Mucosa of descending colon (tissue), 3 donors: ENCODE measurements at regions not wholly inside any gene's neighbourhood (a gene's known extent, or its start where the extent isn't known, plus 50 kb on each side); places are given as distances from the start of the nearest gene placed in this dataset.

Experiments
- ATAC-seq: fragments of 200-7000 bp; cut with Tn5 transposase; one replicate; pipeline ENCODE4 v1.9.1; 2020; ENCODE audit warnings: mild to moderate bottlenecking, moderate library complexity
- DNase-seq, 3 donors: peaks; one replicate each; pipeline ENCODE4 v3.0.0-alpha.2; 2020
- H3K36me3 ChIP-seq: fragments of 200-600 bp; one replicate; pipeline ENCODE4 v1.8.0; 2021; ENCODE audit warnings: low read depth, mild to moderate bottlenecking
- H3K4me1 ChIP-seq: fragments of 200-600 bp; one replicate; pipeline ENCODE4 v1.8.0; 2021; ENCODE audit warnings: low read depth, mild to moderate bottlenecking
- H3K4me3 ChIP-seq: fragments of 200-600 bp; one replicate; pipeline ENCODE4 v1.8.0; 2021; ENCODE audit warnings: mild to moderate bottlenecking
- H3K9me3 ChIP-seq: fragments of 200-600 bp; one replicate; pipeline ENCODE4 v1.8.0; 2021; ENCODE audit warnings: mild to moderate bottlenecking
- intact Hi-C, 2 donors: fragments of 100-400 bp; cut with DNase I in 1 of 2; cut with micrococcal nuclease in 1 of 2; formaldehyde crosslinking; loops; one replicate each; pipeline versions ENCODE4 v1.11.0 to v1.11.1; 2022; cut with DNase I, micrococcal nuclease
- TF ChIP-seq, protein P1 (sequence below): fragments of 200-600 bp; IDR thresholded peaks from one replicate; pipeline ENCODE4 v1.8.0; 2022; ENCODE audit warnings: antibody characterized with exemption, mild to moderate bottlenecking
- donor health status: DM: no; HTN: no; CAD: no; lungs with moderate emphysema.
- donor health status: DM: no; HTN: no; CAD: no.
- donor health status: DM: no; HTN: yes; CAD: no.

DNA sequence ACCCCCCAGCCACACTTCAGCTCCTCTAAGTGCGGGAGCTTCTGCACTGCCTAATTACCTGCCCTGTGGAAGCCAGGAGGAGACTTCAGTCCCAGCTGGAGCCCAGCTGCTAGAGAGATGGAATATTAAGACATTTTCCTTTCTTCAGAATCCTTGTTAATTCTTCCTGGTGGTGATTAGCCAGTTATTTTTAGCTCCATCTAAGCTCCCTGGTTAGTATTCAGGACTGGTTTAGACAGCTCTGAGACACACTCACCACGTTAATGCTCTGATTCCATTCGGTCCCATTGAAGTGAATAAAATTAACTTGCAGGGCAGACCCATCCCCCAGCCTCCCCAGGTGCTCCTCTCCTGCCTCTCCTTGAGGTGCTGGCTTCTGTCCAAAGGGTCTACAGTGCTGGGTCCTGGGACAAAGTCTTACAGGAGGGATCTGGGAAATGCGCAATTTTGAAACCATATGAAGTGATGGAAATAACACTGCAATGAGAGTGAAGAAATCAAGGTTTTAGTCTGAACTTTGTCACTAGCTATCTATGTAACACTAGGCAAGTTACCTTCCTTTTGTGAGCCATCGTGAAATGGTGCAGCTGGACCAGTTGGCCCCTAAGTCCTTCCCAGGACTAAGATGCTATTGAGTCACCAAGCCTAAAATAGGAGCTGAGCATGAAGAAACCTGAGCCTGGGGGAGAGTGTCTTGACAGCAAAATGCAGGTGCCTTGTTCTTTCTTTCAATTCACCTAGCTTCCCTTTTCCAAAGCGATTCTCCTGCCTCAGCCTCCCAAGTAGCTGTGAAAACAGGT, 117.4 kb upstream of the ATP1A1 start:
- intact Hi-C loops = loop anchor here in 1 of 2 donors (5.0 kb wide), 1 partner anchor 82 kb away; no protein-coding TSS in a partner anchor
- DNase-seq (no peak), ATAC-seq (peak; percentile 2)
- H3K36me3 ChIP-seq = no peaks in the 10 kb centered on the region
- no peak overlapping the region for H3K4me3 ChIP-seq
- peaks cover 47% of the 10 kb centered on the region for H3K4me1 ChIP-seq
- no peaks in the 10 kb centered on the region for H3K9me3 ChIP-seq
- TF ChIP-seq, protein P1, sequence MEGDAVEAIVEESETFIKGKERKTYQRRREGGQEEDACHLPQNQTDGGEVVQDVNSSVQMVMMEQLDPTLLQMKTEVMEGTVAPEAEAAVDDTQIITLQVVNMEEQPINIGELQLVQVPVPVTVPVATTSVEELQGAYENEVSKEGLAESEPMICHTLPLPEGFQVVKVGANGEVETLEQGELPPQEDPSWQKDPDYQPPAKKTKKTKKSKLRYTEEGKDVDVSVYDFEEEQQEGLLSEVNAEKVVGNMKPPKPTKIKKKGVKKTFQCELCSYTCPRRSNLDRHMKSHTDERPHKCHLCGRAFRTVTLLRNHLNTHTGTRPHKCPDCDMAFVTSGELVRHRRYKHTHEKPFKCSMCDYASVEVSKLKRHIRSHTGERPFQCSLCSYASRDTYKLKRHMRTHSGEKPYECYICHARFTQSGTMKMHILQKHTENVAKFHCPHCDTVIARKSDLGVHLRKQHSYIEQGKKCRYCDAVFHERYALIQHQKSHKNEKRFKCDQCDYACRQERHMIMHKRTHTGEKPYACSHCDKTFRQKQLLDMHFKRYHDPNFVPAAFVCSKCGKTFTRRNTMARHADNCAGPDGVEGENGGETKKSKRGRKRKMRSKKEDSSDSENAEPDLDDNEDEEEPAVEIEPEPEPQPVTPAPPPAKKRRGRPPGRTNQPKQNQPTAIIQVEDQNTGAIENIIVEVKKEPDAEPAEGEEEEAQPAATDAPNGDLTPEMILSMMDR = no peak

DNA sequence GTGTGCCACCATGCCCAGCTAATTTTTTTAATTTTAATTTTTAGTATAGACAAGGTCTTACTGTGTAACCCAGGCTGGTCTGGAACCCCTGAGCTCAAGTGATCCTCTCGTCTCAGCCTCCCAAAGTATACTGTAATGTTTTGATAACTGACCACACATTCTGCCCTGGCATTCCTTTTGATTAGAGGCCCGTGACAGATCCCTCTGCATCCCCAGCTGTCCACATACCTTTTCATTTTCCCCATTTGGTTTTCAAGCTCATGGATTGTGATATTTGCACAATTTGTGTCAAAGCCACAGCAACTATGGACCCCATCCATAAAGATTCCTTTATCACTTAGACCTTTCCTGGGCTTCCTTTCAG, 116.8 kb upstream of the ATP1A1 start:
- no peaks in the 10 kb centered on the region for H3K9me3 ChIP-seq
- H3K4me3 ChIP-seq = no peak overlapping the region
- intact Hi-C loops = loop anchor here in 1 of 2 donors (5.0 kb wide), 1 partner anchor 81 kb away; no protein-coding TSS in a partner anchor
- TF ChIP-seq, protein P1 = no peak
- ATAC-seq = no peak
- no peak for DNase-seq
- peaks cover 52% of the 10 kb centered on the region for H3K4me1 ChIP-seq
- no peaks in the 10 kb centered on the region for H3K36me3 ChIP-seq

DNA sequence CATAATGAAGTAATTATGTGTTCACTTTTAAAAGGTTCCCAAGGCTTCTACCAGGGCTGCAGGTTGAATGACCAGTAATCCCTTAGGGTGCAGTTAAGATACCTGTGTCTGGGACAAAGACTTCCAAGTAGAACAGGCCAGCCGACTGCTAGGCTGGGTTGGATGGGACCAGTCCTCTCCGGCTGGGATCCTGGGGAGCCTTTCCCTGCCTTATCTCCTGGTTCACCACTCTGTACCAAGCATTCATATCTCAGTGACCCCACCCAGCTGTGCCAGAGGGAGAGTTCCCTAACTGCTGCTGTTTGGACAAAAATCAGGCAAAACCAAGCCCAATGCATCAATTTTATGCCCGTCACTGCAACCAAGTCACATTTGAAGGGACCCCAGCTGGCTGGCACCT, 116.2 kb upstream of the ATP1A1 start:
- Histone ChIP-seq H3K9me3 (no peaks in the 10 kb centered on the region), H3K4me1 (peaks cover 52% of the 10 kb centered on the region), H3K36me3 (no peaks in the 10 kb centered on the region), H3K4me3 (no peak overlapping the region)
- intact Hi-C loops = loop anchor here in 1 of 2 donors (5.0 kb wide), 1 partner anchor 80 kb away; no protein-coding TSS in a partner anchor
- ATAC-seq = peak; percentile 80
- TF ChIP-seq, protein P1 = no peak
- DNase-seq = peak; percentile 71 to 81 (median 79)

DNA sequence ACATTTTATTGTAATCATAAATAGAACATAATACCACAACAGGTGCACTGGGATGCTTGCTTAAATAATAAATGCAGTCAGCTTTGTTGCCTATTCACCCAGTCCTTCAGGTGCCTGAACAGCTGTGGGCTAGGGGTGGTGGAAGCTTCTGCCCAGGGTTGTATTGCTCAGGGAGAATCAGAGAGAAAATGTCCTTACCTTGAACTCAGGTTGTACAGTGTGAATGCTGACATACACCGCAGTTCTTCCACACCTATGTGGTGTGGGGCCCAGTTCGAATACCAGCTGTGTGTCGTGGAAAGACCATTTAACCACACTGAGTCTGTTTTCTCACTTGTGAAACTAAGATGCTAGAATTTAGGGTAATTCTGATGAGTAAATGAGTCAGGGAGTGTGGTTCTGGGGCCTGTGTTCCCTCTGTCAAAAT, 115.7 kb upstream of the ATP1A1 start:
- H3K36me3 ChIP-seq = no peaks in the 10 kb centered on the region
- TF ChIP-seq, protein P1 = no peak
- H3K4me1 ChIP-seq = peaks cover 52% of the 10 kb centered on the region
- peak; percentile 60 for ATAC-seq
- no peaks in the 10 kb centered on the region for H3K9me3 ChIP-seq
- no peak for DNase-seq
- H3K4me3 ChIP-seq = no peak overlapping the region
- intact Hi-C loops = loop anchor here in 1 of 2 donors (5.0 kb wide), 1 partner anchor 80 kb away; no protein-coding TSS in a partner anchor

DNA sequence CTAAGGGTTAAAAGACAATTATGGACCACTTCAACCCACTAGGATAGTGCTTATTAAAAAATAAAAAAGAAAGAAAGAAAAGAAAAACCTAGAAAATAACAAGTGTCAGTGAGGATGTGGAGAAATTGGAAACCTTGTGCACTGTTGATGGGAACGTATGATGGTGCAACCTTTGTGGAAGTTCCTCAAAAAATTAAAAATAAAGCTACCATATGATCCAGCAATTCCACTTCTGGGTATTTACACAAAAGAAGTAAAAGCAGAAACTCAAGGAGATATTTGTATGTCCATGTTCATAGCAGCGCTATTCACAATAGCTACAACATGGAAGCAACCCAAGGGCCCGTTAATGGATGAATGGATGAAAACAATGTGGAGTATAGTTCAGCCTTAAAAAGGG, 115.2 kb upstream of the ATP1A1 start:
- no peaks in the 10 kb centered on the region for H3K9me3 ChIP-seq
- TF ChIP-seq, protein P1 = no peak
- peaks cover 52% of the 10 kb centered on the region for H3K4me1 ChIP-seq
- DNase-seq (no peak), ATAC-seq (no peak)
- intact Hi-C loops = loop anchor here in 1 of 2 donors (5.0 kb wide), 1 partner anchor 79 kb away; no protein-coding TSS in a partner anchor
- H3K4me3 ChIP-seq = no peak overlapping the region
- H3K36me3 ChIP-seq = no peaks in the 10 kb centered on the region
